CD1c-positive myeloid dendritic cell (primary cell): ENCODE measurements at regions not wholly inside any gene's neighbourhood (a gene's known extent, or its start where the extent isn't known, plus 50 kb on each side); places are given as distances from the start of the nearest gene placed in this dataset.
"Not testable (repeated sequence)": the region's sequence is repeated elsewhere in the genome, so short reads cannot be mapped to it uniquely, and the experiment has no call there.

Experiments
- DNase-seq: peaks from one replicate; pipeline ENCODE4 v3.0.0-alpha.2; 2016; ENCODE audit errors: extremely low spot score

GRCh38 chr6:112649853-112650252 is 302.7 kb downstream of the RFPL4B start:
- DNase-seq = no peak

- DNase-seq = no peak
These were observed 304.1 kb downstream of the RFPL4B start for GRCh38 chr6:112651239-112651638.

- no peak for DNase-seq
These were observed 312.8 kb downstream of the RFPL4B start for GRCh38 chr6:112659912-112660311.

GRCh38 chr6:112660626-112661025 is 313.5 kb downstream of the RFPL4B start:
- no peak for DNase-seq

- DNase-seq = no peak
These were observed 316.6 kb downstream of the RFPL4B start for GRCh38 chr6:112663698-112664097.

GRCh38 chr6:112665114-112665513 is 318.0 kb downstream of the RFPL4B start:
- no peak for DNase-seq

- DNase-seq = no peak
These were observed 318.7 kb downstream of the RFPL4B start for GRCh38 chr6:112665815-112666214.

- no peak for DNase-seq
These were observed 320.3 kb downstream of the RFPL4B start for GRCh38 chr6:112667427-112667826.

- no peak for DNase-seq
These were observed 333.0 kb downstream of the RFPL4B start for GRCh38 chr6:112680091-112680490.

- no peak for DNase-seq
These were observed 334.9 kb downstream of the RFPL4B start for GRCh38 chr6:112682071-112682470.

- no peak for DNase-seq
These were observed 336.0 kb downstream of the RFPL4B start for GRCh38 chr6:112683106-112683505.

- DNase-seq = no peak
These were observed 336.8 kb downstream of the RFPL4B start for GRCh38 chr6:112683926-112684325.

GRCh38 chr6:112685521-112686220 is 338.5 kb downstream of the RFPL4B start:
- DNase-seq = not testable (repeated sequence)

GRCh38 chr6:112688487-112689165 is 341.5 kb downstream of the RFPL4B start:
- not testable (repeated sequence) for DNase-seq

- DNase-seq = not testable (repeated sequence)
These were observed 342.2 kb downstream of the RFPL4B start for GRCh38 chr6:112689183-112689858.

- no peak for DNase-seq
These were observed 343.5 kb downstream of the RFPL4B start for GRCh38 chr6:112690497-112691202.

GRCh38 chr6:112691289-112691688 is 344.2 kb downstream of the RFPL4B start:
- DNase-seq = no peak

- no peak for DNase-seq
These were observed 347.9 kb downstream of the RFPL4B start for GRCh38 chr6:112695001-112695400.

- no peak for DNase-seq
These were observed 350.1 kb downstream of the RFPL4B start for GRCh38 chr6:112697265-112697664.

GRCh38 chr6:112701201-112701600 is 354.1 kb downstream of the RFPL4B start:
- no peak for DNase-seq

- DNase-seq = no peak
These were observed 363.6 kb downstream of the RFPL4B start for GRCh38 chr6:112710710-112711109.

- DNase-seq = no peak
These were observed 366.3 kb downstream of the RFPL4B start for GRCh38 chr6:112713402-112713801.
